ENCODE measurements at regions not wholly inside any gene's neighbourhood (a gene's known extent, or its start where the extent isn't known, plus 50 kb on each side); places are given as distances from the start of the nearest gene placed in this dataset.
"Not testable (repeated sequence)": the region's sequence is repeated elsewhere in the genome, so short reads cannot be mapped to it uniquely, and the experiment has no call there.

- DNase-seq = no peak
Measured at GRCh38 chr20:17834804-17835203, 133.8 kb downstream of the SNX5 start.

DNA sequence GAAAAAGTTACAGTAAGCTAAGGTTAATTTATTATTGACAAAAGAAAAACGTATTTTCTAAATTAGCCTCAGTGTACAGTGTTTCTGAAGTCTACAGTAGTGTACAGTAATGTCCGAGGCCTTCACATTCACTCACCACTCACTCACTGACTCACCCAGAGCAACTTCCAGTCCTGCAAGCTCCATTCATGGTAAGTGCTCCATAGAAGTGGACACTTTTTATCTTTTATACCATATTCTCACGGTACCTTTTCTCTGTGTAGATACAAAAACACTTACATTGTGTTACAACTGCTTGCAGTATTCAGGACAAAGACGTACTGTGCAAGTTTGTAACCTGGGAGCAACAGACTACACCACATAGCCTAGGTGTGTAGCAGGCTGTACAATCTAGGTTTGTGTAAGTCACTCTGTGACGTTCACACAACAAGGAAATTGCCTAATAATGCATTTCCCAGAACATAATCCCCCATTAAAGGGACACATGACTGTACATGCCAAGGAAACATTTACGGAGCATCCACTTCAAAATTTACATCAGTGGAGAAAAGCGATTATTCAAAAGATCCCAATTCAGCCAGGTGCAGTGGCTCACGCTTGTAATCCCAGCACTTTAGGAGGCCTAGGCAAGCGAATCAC lies 133.4 kb downstream of the BANF2 start:
- DNase-seq = no peak

DNA sequence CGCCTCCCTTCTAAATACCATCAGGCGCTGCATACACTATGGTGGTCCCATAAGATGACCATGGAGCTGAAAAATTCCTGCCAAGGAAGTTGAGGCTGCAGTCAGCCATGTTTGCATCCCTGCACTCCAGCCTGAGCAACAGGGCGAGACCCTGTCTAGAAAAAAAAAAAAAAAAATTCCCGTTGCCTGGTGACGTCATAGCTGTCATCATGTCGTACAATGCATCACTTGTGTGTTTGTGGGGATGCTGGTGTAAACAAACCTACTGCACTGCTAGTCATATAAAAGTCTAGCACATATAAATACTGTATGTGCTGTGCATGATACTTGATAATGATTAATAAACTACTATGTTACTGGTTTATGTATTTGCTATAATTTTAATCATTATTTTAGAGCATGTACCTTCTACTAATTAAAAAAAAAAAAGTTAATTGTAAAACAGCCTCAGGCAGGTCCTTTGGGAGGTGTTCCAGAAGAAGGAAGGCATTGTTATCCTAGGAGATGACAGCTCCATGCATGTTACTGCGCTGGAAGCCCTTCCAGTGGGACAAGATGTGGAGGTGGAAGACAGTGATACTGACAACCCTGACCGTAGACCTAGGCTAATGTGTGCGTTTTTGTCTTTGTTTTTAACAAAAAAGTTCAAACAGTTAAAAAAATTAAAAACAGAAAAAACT lies 132.6 kb downstream of the BANF2 start:
- no peak for DNase-seq

GRCh38 chr20:17828598-17829144 lies 128.9 kb downstream of the BANF2 start:
- DNase-seq = no peak

GRCh38 chr20:17827759-17828559 lies 128.2 kb downstream of the BANF2 start:
- no peak for DNase-seq

- DNase-seq = no peak
Measured at GRCh38 chr20:17827079-17827478, 127.3 kb downstream of the BANF2 start.

DNA sequence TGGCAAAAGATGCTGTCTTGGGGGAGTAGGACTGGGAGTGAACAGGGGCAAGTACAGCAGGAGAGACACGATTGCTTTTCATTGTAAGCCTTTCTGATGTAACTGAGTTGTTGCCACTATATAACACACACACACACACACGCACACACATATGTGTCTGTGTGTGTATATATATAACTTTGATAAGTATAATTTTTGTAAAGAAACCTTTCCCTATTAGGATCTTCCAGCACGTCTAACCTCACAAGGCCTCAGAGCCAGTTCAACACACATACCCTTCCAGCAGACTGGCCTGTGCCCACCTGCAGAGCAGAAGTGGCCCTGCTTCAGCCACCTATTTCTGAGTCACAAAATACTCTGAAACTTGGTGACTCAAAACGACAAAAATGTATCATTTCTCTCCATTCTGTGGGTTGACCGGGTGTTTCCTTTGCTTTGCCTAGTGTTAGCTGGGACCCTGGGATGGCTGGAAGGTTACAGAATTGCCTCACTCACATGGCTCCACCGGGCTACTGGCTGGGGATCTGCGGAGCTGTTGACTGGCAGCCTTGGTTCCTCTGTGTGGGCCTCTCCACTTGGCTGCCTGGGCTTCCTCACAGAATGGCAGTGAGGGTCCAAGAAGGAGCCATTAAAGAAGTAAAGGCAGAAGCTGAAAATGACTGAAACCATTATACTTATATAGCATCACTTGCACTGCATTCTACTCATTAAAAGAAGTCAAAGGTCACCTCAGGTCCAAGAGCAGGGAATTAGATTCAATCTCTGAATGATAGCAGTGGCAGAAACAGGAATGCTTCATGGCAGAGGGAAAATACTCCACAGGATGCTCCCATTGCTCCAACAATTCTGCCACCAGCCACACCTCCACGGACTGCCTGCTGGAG lies 126.4 kb downstream of the BANF2 start:
- DNase-seq = no peak

DNA sequence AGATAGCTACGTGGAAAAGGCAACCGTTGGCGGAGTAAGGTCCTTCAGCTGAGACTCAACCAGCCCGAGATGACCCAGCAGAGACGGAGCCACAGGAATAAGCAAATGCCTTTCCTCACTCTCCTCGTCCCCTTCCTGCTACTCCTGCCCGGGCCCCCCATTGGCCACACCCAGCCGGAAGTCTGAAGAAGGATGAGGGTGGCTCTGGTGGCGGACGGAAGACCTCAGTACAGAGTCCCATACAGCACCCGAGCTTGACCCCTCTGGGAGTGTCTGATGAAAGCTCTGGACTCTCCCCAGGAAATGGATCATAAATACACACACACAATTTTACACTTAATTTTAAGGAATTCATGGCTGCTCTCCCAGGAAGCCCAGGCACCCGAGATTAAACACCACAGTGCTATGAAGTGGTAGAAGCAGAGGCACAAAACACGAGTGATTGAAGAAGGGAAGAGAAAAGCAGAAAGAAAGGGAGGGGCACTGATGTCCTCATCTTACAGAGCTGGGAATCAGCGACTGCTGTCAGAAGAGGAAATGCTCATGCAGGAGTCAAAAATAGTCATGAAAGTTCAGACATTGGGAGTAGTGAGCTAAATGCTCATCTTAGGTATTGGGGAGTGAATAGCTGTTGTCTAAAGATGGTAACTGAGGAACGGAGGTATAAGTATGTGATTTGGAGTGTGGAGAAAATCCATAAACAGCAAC lies 125.6 kb downstream of the BANF2 start:
- peak; percentile 14 for DNase-seq

- DNase-seq = no peak
Measured at GRCh38 chr20:17824676-17825251, 125.0 kb downstream of the BANF2 start.

- no peak for DNase-seq
Measured at GRCh38 chr20:17823409-17824144, 123.8 kb downstream of the BANF2 start.

DNA sequence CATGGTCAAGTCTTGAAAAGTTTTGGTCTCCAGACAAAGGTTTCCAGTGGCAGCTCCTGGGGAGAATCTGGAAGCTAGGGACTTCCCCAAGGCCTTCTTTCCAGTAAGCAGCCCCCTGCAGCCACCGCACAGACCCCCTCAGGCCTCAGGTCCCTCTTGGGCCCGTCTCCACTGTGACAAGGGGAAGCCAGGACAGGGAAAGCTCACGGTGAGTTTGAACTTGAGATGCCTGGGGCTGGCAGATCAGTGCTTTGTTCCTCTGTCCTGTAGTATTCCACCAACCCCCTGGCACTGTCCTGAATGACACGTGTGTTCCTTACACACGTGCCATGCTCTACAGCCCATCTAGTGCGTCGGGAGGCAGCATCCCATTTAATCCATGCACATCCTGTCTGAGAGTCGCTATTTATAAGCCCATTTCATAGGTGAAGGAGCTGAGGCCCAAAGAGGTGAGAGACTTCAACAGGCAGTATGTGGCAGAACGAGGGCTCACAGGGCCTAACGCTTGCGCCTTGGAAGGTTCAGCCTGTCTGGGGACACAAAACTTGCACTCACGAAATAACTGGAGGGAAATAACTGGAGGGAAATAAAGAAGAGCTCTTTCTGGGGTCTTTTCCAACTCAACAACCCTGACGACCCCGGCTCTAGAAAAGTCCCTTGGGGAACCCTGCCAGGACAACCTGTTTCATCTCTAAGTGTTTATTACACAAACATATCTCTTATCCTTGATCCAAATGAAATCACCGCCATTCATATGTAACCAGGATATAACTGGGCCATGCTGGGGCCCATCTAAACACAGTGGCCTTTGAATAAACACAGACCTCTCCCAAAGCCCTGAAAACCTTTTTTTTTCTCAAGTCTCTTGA lies 123.0 kb downstream of the BANF2 start:
- no peak for DNase-seq

GRCh38 chr20:17822039-17822438 lies 122.3 kb downstream of the BANF2 start:
- DNase-seq = no peak

DNA sequence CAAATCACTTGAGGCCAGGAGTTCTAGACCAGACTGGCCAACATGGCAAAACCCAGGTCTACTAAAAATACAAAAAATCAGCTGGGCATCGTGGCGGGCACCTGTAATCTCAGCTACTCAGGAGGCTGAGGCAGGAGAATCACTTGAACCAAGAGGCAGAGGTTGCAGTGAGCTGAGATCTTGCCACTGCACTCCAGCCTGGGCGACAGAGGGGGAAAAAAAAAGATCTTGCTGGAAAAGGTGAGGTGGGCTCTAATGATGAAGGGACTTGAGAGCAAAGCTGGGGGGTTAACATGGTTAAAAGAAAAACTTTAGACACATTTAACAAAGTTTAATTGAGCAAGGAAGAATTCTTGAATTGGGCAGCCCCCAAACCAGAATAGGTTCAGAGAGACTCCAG lies 121.8 kb downstream of the BANF2 start:
- not testable (repeated sequence) for DNase-seq

GRCh38 chr20:17819395-17820093 lies 119.8 kb downstream of the BANF2 start:
- no peak for DNase-seq

DNA sequence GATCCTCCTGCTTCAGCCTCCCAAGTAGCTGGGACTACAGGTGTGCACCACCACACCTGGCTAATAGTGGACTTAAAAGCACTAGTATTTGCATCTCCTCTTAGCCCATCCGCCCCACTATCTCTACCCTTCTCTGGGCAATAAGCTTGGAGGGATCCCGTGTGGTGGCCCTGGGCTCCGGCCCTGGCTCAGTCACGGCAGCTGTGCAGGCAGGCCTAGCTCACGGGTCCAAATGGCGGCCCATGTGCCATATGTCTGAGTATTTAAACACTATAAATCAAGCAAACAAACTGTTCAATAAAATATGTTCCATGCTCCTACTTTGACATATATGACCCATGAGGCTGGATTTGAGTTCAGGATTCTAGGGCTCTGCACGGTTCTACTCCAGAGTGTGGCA lies 118.4 kb downstream of the BANF2 start:
- no peak for DNase-seq

GRCh38 chr20:17816804-17817587 lies 117.2 kb downstream of the BANF2 start:
- DNase-seq = no peak

DNA sequence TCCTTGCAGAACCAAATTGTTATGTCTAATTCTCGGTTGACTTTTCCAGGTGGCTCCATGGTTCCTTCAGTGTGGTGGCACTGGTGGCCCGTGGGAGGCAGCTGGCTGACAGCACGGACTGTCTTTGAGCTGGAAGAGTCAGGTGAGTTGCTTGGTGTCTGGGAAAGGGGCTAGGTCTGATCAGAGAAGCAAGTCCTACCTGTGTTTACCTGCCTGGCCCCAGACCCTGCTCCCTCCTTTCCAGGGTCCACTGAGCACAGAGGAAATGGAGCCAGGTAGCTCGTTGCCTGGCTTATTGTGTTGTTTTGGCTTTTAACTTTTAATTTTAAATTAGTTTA lies 111.8 kb downstream of the BANF2 start:
- no peak for DNase-seq

- no peak for DNase-seq
Measured at GRCh38 chr20:17810847-17811627, 111.3 kb downstream of the BANF2 start.
